ENCODE measurements at regions not wholly inside any gene's neighbourhood (a gene's known extent, or its start where the extent isn't known, plus 50 kb on each side); places are given as distances from the start of the nearest gene placed in this dataset.

- H3K4me1 ChIP-seq (ENCODE audit: control insufficient read depth in 3 of 3, insufficient read depth in 3 of 3, low read length in 3 of 3) = no peaks in the 10 kb centered on the region
- no peak overlapping the region for H3K4me3 ChIP-seq (ENCODE audit: low read length in 3 of 3)
- peaks cover 2 to 34% (median 11%) of the 10 kb centered on the region in 3 donors for H3K27me3 ChIP-seq (ENCODE audit: control insufficient read depth in 3 of 3, insufficient read depth in 3 of 3, low read length in 3 of 3)
- no peak overlapping the region for H3K9ac ChIP-seq (ENCODE audit: low read depth in 1 of 3, low read length in 3 of 3)
- H3K27ac ChIP-seq (ENCODE audit: low read depth, low read length) = no peak overlapping the region
- no peaks in the 10 kb centered on the region for H3K9me3 ChIP-seq (ENCODE audit: control insufficient read depth in 3 of 3, low read length in 3 of 3)
- no peaks in the 10 kb centered on the region for H3K36me3 ChIP-seq (ENCODE audit: control insufficient read depth in 3 of 3, insufficient read depth in 3 of 3, low read length in 3 of 3)
These were observed 271.7 kb upstream of the C1orf174 start for GRCh38 chr1:4171480-4172450.

- no peak overlapping the region for H3K4me3 ChIP-seq (ENCODE audit: low read length in 3 of 3)
- no peaks in the 10 kb centered on the region for H3K9me3 ChIP-seq (ENCODE audit: control insufficient read depth in 3 of 3, low read length in 3 of 3)
- no peaks in the 10 kb centered on the region for H3K36me3 ChIP-seq (ENCODE audit: control insufficient read depth in 3 of 3, insufficient read depth in 3 of 3, low read length in 3 of 3)
- H3K4me1 ChIP-seq (ENCODE audit: control insufficient read depth in 3 of 3, insufficient read depth in 3 of 3, low read length in 3 of 3) = no peaks in the 10 kb centered on the region
- H3K27me3 ChIP-seq (ENCODE audit: control insufficient read depth in 3 of 3, insufficient read depth in 3 of 3, low read length in 3 of 3) = peaks cover 0 to 34% (median 11%) of the 10 kb centered on the region in 3 donors
- H3K9ac ChIP-seq (ENCODE audit: low read depth in 1 of 3, low read length in 3 of 3) = no peak overlapping the region
- H3K27ac ChIP-seq (ENCODE audit: low read depth, low read length) = no peak overlapping the region
These were observed 272.9 kb upstream of the C1orf174 start for GRCh38 chr1:4172644-4173599.

- Histone ChIP-seq H3K4me1 (ENCODE audit: control insufficient read depth in 3 of 3, insufficient read depth in 3 of 3, low read length in 3 of 3) (no peaks in the 10 kb centered on the region), H3K27ac (ENCODE audit: low read depth, low read length) (no peak overlapping the region), H3K27me3 (ENCODE audit: control insufficient read depth in 3 of 3, insufficient read depth in 3 of 3, low read length in 3 of 3) (peaks cover 0 to 32% (median 3%) of the 10 kb centered on the region in 3 donors), H3K36me3 (ENCODE audit: control insufficient read depth in 3 of 3, insufficient read depth in 3 of 3, low read length in 3 of 3) (no peaks in the 10 kb centered on the region), H3K9me3 (ENCODE audit: control insufficient read depth in 3 of 3, low read length in 3 of 3) (no peaks in the 10 kb centered on the region), H3K9ac (ENCODE audit: low read depth in 1 of 3, low read length in 3 of 3) (no peak overlapping the region), H3K4me3 (ENCODE audit: low read length in 3 of 3) (no peak overlapping the region)
These were observed 273.7 kb upstream of the C1orf174 start for GRCh38 chr1:4173731-4174130.

- Histone ChIP-seq H3K4me1 (ENCODE audit: control insufficient read depth in 3 of 3, insufficient read depth in 3 of 3, low read length in 3 of 3) (no peaks in the 10 kb centered on the region), H3K4me3 (ENCODE audit: low read length in 3 of 3) (no peak overlapping the region), H3K27me3 (ENCODE audit: control insufficient read depth in 3 of 3, insufficient read depth in 3 of 3, low read length in 3 of 3) (peaks cover 0 to 25% (median 3%) of the 10 kb centered on the region in 3 donors), H3K9me3 (ENCODE audit: control insufficient read depth in 3 of 3, low read length in 3 of 3) (no peaks in the 10 kb centered on the region), H3K36me3 (ENCODE audit: control insufficient read depth in 3 of 3, insufficient read depth in 3 of 3, low read length in 3 of 3) (no peaks in the 10 kb centered on the region), H3K27ac (ENCODE audit: low read depth, low read length) (no peak overlapping the region), H3K9ac (ENCODE audit: low read depth in 1 of 3, low read length in 3 of 3) (no peak overlapping the region)
These were observed 274.5 kb upstream of the C1orf174 start for GRCh38 chr1:4174291-4175200.

GRCh38 chr1:4175566-4176405 lies 275.7 kb upstream of the C1orf174 start:
- no peaks in the 10 kb centered on the region for H3K36me3 ChIP-seq (ENCODE audit: control insufficient read depth in 3 of 3, insufficient read depth in 3 of 3, low read length in 3 of 3)
- H3K9ac ChIP-seq (ENCODE audit: low read depth in 1 of 3, low read length in 3 of 3) = no peak overlapping the region
- no peaks in the 10 kb centered on the region for H3K9me3 ChIP-seq (ENCODE audit: control insufficient read depth in 3 of 3, low read length in 3 of 3)
- H3K4me3 ChIP-seq (ENCODE audit: low read length in 3 of 3) = no peak overlapping the region
- H3K4me1 ChIP-seq (ENCODE audit: control insufficient read depth in 3 of 3, insufficient read depth in 3 of 3, low read length in 3 of 3) = no peaks in the 10 kb centered on the region
- H3K27me3 ChIP-seq (ENCODE audit: control insufficient read depth in 3 of 3, insufficient read depth in 3 of 3, low read length in 3 of 3) = peaks cover 0 to 27% (median 3%) of the 10 kb centered on the region in 3 donors
- no peak overlapping the region for H3K27ac ChIP-seq (ENCODE audit: low read depth, low read length)

GRCh38 chr1:4176841-4177240 lies 276.8 kb upstream of the C1orf174 start:
- Histone ChIP-seq H3K4me3 (ENCODE audit: low read length in 3 of 3) (no peak overlapping the region), H3K36me3 (ENCODE audit: control insufficient read depth in 3 of 3, insufficient read depth in 3 of 3, low read length in 3 of 3) (no peaks in the 10 kb centered on the region), H3K27me3 (ENCODE audit: control insufficient read depth in 3 of 3, insufficient read depth in 3 of 3, low read length in 3 of 3) (peaks cover 0 to 19% (median 3%) of the 10 kb centered on the region in 3 donors), H3K9ac (ENCODE audit: low read depth in 1 of 3, low read length in 3 of 3) (no peak overlapping the region), H3K4me1 (ENCODE audit: control insufficient read depth in 3 of 3, insufficient read depth in 3 of 3, low read length in 3 of 3) (no peaks in the 10 kb centered on the region), H3K9me3 (ENCODE audit: control insufficient read depth in 3 of 3, low read length in 3 of 3) (no peaks in the 10 kb centered on the region), H3K27ac (ENCODE audit: low read depth, low read length) (no peak overlapping the region)

GRCh38 chr1:4177425-4178150 lies 277.5 kb upstream of the C1orf174 start:
- no peak overlapping the region for H3K27ac ChIP-seq (ENCODE audit: low read depth, low read length)

GRCh38 chr1:4178501-4179113 lies 278.5 kb upstream of the C1orf174 start:
- Histone ChIP-seq H3K27ac (ENCODE audit: low read depth, low read length) (no peak overlapping the region), H3K27me3 (ENCODE audit: control insufficient read depth in 3 of 3, insufficient read depth in 3 of 3, low read length in 3 of 3) (peaks cover 0 to 9% (median 3%) of the 10 kb centered on the region in 3 donors), H3K9ac (ENCODE audit: low read depth in 1 of 3, low read length in 3 of 3) (no peak overlapping the region), H3K9me3 (ENCODE audit: control insufficient read depth in 3 of 3, low read length in 3 of 3) (no peaks in the 10 kb centered on the region), H3K36me3 (ENCODE audit: control insufficient read depth in 3 of 3, insufficient read depth in 3 of 3, low read length in 3 of 3) (no peaks in the 10 kb centered on the region), H3K4me3 (ENCODE audit: low read length in 3 of 3) (no peak overlapping the region), H3K4me1 (ENCODE audit: control insufficient read depth in 3 of 3, insufficient read depth in 3 of 3, low read length in 3 of 3) (no peaks in the 10 kb centered on the region)

More at GRCh38 chr1:4177425-4178150, 277.5 kb upstream of the C1orf174 start:
- Histone ChIP-seq H3K9ac (ENCODE audit: low read depth in 1 of 3, low read length in 3 of 3) (no peak overlapping the region), H3K36me3 (ENCODE audit: control insufficient read depth in 3 of 3, insufficient read depth in 3 of 3, low read length in 3 of 3) (no peaks in the 10 kb centered on the region), H3K27me3 (ENCODE audit: control insufficient read depth in 3 of 3, insufficient read depth in 3 of 3, low read length in 3 of 3) (peaks cover 0 to 17% (median 3%) of the 10 kb centered on the region in 3 donors), H3K4me1 (ENCODE audit: control insufficient read depth in 3 of 3, insufficient read depth in 3 of 3, low read length in 3 of 3) (no peaks in the 10 kb centered on the region), H3K9me3 (ENCODE audit: control insufficient read depth in 3 of 3, low read length in 3 of 3) (no peaks in the 10 kb centered on the region), H3K4me3 (ENCODE audit: low read length in 3 of 3) (no peak overlapping the region)
